Prostate gland (tissue), 2 donors: ENCODE measurements at regions not wholly inside any gene's neighbourhood (a gene's known extent, or its start where the extent isn't known, plus 50 kb on each side); places are given as distances from the start of the nearest gene placed in this dataset.

ENCODE experiments used
- POLR2A ChIP-seq: fragments of 450-650 bp; IDR thresholded peaks from one replicate; pipeline ENCODE4 v1.6.1; 2016; ENCODE audit warnings: antibody characterized with exemption, mild to moderate bottlenecking
- POLR2AphosphoS5 ChIP-seq: sonication (generic); formaldehyde crosslinking; IDR thresholded peaks from one replicate; pipeline ENCODE4 v1.6.1; 2017; ENCODE audit warnings: antibody characterized with exemption
- TF ChIP-seq, protein P1 (sequence below), 4 experiments: fragments of 200-600 bp in 2 of 4; fragments of 450-650 bp in 2 of 4; sonication (generic) in 2 of 4; IDR thresholded peaks; 1 replicate in 3 of 4; 2 replicates in 1 of 4; pipeline ENCODE4 v1.5.1; 2016 to 2019; ENCODE audit warnings: antibody characterized with exemption in 4 of 4, mild to moderate bottlenecking in 2 of 4, moderate library complexity in 2 of 4

- TF ChIP-seq, protein P1, sequence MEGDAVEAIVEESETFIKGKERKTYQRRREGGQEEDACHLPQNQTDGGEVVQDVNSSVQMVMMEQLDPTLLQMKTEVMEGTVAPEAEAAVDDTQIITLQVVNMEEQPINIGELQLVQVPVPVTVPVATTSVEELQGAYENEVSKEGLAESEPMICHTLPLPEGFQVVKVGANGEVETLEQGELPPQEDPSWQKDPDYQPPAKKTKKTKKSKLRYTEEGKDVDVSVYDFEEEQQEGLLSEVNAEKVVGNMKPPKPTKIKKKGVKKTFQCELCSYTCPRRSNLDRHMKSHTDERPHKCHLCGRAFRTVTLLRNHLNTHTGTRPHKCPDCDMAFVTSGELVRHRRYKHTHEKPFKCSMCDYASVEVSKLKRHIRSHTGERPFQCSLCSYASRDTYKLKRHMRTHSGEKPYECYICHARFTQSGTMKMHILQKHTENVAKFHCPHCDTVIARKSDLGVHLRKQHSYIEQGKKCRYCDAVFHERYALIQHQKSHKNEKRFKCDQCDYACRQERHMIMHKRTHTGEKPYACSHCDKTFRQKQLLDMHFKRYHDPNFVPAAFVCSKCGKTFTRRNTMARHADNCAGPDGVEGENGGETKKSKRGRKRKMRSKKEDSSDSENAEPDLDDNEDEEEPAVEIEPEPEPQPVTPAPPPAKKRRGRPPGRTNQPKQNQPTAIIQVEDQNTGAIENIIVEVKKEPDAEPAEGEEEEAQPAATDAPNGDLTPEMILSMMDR (IDR thresholded peaks at IDR 0.05): no peak
- peak; percentile 85 for TF ChIP-seq POLR2AphosphoS5
- no peak for TF ChIP-seq POLR2A
Measured at GRCh38 chr3:178063461-178063860, 472.8 kb upstream of the KCNMB2 start.
